ENCODE measurements at regions not wholly inside any gene's neighbourhood (a gene's known extent, or its start where the extent isn't known, plus 50 kb on each side); places are given as distances from the start of the nearest gene placed in this dataset.

GRCh38 chr15:29889542-29890329 lies 67.5 kb upstream of the TJP1 start:
- peak; percentile 55 for ATAC-seq
- H3K4me1 Mint-ChIP-seq, result peaks cover 4% of the 10 kb centered on the region
- intact Hi-C loops (cut with DNase I, micrococcal nuclease), result no loop called here

GRCh38 chr15:29888646-29889045 lies 66.4 kb upstream of the TJP1 start:
- ChIA-PET POLR2A (no interaction called here), CTCF (no interaction called here)
- Mint-ChIP-seq H3K4me3 (no peak overlapping the region), H3K36me3 (ENCODE audit: low read depth) (no peaks in the 10 kb centered on the region), H3K27me3 (peaks cover 32% of the 10 kb centered on the region), H3K27ac (no peak overlapping the region), H3K4me1 (peaks cover 4% of the 10 kb centered on the region), H3K9me3 (ENCODE audit: low read depth) (no peaks in the 10 kb centered on the region)
- intact Hi-C loops (cut with DNase I, micrococcal nuclease), result no loop called here
- ATAC-seq (no peak), DNase-seq (no peak)

More at GRCh38 chr15:29889542-29890329, 67.5 kb upstream of the TJP1 start:
- ChIA-PET POLR2A (no interaction called here), CTCF (no interaction called here)
- Mint-ChIP-seq H3K36me3 (ENCODE audit: low read depth) (no peaks in the 10 kb centered on the region), H3K27me3 (peaks cover 26% of the 10 kb centered on the region), H3K4me3 (no peak overlapping the region), H3K9me3 (ENCODE audit: low read depth) (no peaks in the 10 kb centered on the region), H3K27ac (no peak overlapping the region)
- no peak for DNase-seq

- POLR2A ChIA-PET, result no interaction called here
- Mint-ChIP-seq H3K4me1 (peaks cover 4% of the 10 kb centered on the region), H3K27ac (no peak overlapping the region), H3K9me3 (ENCODE audit: low read depth) (no peaks in the 10 kb centered on the region), H3K4me3 (no peak overlapping the region), H3K36me3 (ENCODE audit: low read depth) (no peaks in the 10 kb centered on the region), H3K27me3 (peaks cover 31% of the 10 kb centered on the region)
- DNase-seq (no peak), ATAC-seq (no peak)
- CTCF ChIA-PET, result no interaction called here
- intact Hi-C loops (cut with DNase I, micrococcal nuclease), result no loop called here
These were observed 65.5 kb upstream of the TJP1 start for GRCh38 chr15:29887721-29888120.

GRCh38 chr15:29885183-29885582 lies 62.9 kb upstream of the TJP1 start:
- POLR2A ChIA-PET, result no interaction called here
- H3K27ac Mint-ChIP-seq, result no peak overlapping the region
- H3K4me3 Mint-ChIP-seq, result no peak overlapping the region
- CTCF ChIA-PET, result no interaction called here
- DNase-seq (no peak), ATAC-seq (no peak)
- peaks cover 4% of the 10 kb centered on the region for H3K4me1 Mint-ChIP-seq
- intact Hi-C loops (cut with DNase I, micrococcal nuclease), result no loop called here
- H3K36me3 Mint-ChIP-seq (ENCODE audit: low read depth), result no peaks in the 10 kb centered on the region
- H3K9me3 Mint-ChIP-seq (ENCODE audit: low read depth), result no peaks in the 10 kb centered on the region
- H3K27me3 Mint-ChIP-seq, result peaks cover 44% of the 10 kb centered on the region

GRCh38 chr15:29883126-29883525 lies 60.9 kb upstream of the TJP1 start:
- H3K27me3 Mint-ChIP-seq, result peaks cover 38% of the 10 kb centered on the region

GRCh38 chr15:29880886-29881285 lies 58.6 kb upstream of the TJP1 start:
- Mint-ChIP-seq H3K9me3 (ENCODE audit: low read depth) (no peaks in the 10 kb centered on the region), H3K4me1 (no peaks in the 10 kb centered on the region), H3K27ac (no peak overlapping the region), H3K36me3 (ENCODE audit: low read depth) (no peaks in the 10 kb centered on the region), H3K27me3 (peaks cover 38% of the 10 kb centered on the region), H3K4me3 (no peak overlapping the region)
- ATAC-seq (no peak), DNase-seq (no peak)
- intact Hi-C loops (cut with DNase I, micrococcal nuclease), result no loop called here
- ChIA-PET CTCF (no interaction called here), POLR2A (no interaction called here)

More at GRCh38 chr15:29883126-29883525, 60.9 kb upstream of the TJP1 start:
- no peak for ATAC-seq
- H3K36me3 Mint-ChIP-seq (ENCODE audit: low read depth), result no peaks in the 10 kb centered on the region
- DNase-seq, result no peak
- H3K9me3 Mint-ChIP-seq (ENCODE audit: low read depth), result no peaks in the 10 kb centered on the region
- intact Hi-C loops (cut with DNase I, micrococcal nuclease), result no loop called here
- H3K4me1 Mint-ChIP-seq, result no peaks in the 10 kb centered on the region
- H3K4me3 Mint-ChIP-seq, result no peak overlapping the region
- CTCF ChIA-PET, result no interaction called here
- no peak overlapping the region for H3K27ac Mint-ChIP-seq
- POLR2A ChIA-PET, result no interaction called here

- H3K27me3 Mint-ChIP-seq, result peaks cover 36% of the 10 kb centered on the region
- ATAC-seq, result no peak
- no peaks in the 10 kb centered on the region for H3K9me3 Mint-ChIP-seq (ENCODE audit: low read depth)
- H3K27ac Mint-ChIP-seq, result no peak overlapping the region
- no peaks in the 10 kb centered on the region for H3K36me3 Mint-ChIP-seq (ENCODE audit: low read depth)
- no peak overlapping the region for H3K4me3 Mint-ChIP-seq
- no peaks in the 10 kb centered on the region for H3K4me1 Mint-ChIP-seq
- intact Hi-C loops (cut with DNase I, micrococcal nuclease), result no loop called here
- CTCF ChIA-PET, result no interaction called here
- DNase-seq, result no peak
- POLR2A ChIA-PET, result no interaction called here
These were observed 58.1 kb upstream of the TJP1 start for GRCh38 chr15:29880341-29880740.

GRCh38 chr15:29874977-29875376 lies 52.7 kb upstream of the TJP1 start:
- Mint-ChIP-seq H3K36me3 (ENCODE audit: low read depth) (no peaks in the 10 kb centered on the region), H3K27me3 (peaks cover 12% of the 10 kb centered on the region), H3K4me1 (no peaks in the 10 kb centered on the region), H3K9me3 (ENCODE audit: low read depth) (no peaks in the 10 kb centered on the region), H3K4me3 (no peak overlapping the region), H3K27ac (no peak overlapping the region)
- ATAC-seq (no peak), DNase-seq (no peak)
- CTCF ChIA-PET, result no interaction called here
- intact Hi-C loops (cut with DNase I, micrococcal nuclease), result no loop called here
- POLR2A ChIA-PET, result no interaction called here

- no peaks in the 10 kb centered on the region for H3K36me3 Mint-ChIP-seq (ENCODE audit: low read depth)
- no peak overlapping the region for H3K27ac Mint-ChIP-seq
- peaks cover 16% of the 10 kb centered on the region for H3K27me3 Mint-ChIP-seq
- ATAC-seq (no peak), DNase-seq (no peak)
- POLR2A ChIA-PET, result no interaction called here
- H3K4me3 Mint-ChIP-seq, result no peak overlapping the region
- H3K4me1 Mint-ChIP-seq, result no peaks in the 10 kb centered on the region
- CTCF ChIA-PET, result interaction anchor here (1.0 kb wide), 1 partner anchor 200 kb away, joined by 3 read pairs; no protein-coding TSS in a partner anchor
- intact Hi-C loops (cut with DNase I, micrococcal nuclease), result no loop called here
- no peaks in the 10 kb centered on the region for H3K9me3 Mint-ChIP-seq (ENCODE audit: low read depth)
These were observed 51.7 kb upstream of the TJP1 start for GRCh38 chr15:29873947-29874411.

GRCh38 chr15:29873264-29873663 lies 51.0 kb upstream of the TJP1 start:
- H3K36me3 Mint-ChIP-seq (ENCODE audit: low read depth), result no peaks in the 10 kb centered on the region
- ATAC-seq (no peak), DNase-seq (no peak)
- POLR2A ChIA-PET, result no interaction called here
- peaks cover 19% of the 10 kb centered on the region for H3K27me3 Mint-ChIP-seq
- H3K27ac Mint-ChIP-seq, result no peak overlapping the region
- intact Hi-C loops (cut with DNase I, micrococcal nuclease), result no loop called here
- no peaks in the 10 kb centered on the region for H3K9me3 Mint-ChIP-seq (ENCODE audit: low read depth)
- CTCF ChIA-PET, result no interaction called here
- no peaks in the 10 kb centered on the region for H3K4me1 Mint-ChIP-seq
- no peak overlapping the region for H3K4me3 Mint-ChIP-seq

- intact Hi-C loops (cut with DNase I, micrococcal nuclease), result no loop called here
- no peaks in the 10 kb centered on the region for H3K4me1 Mint-ChIP-seq
- H3K9me3 Mint-ChIP-seq (ENCODE audit: low read depth), result no peaks in the 10 kb centered on the region
- POLR2A ChIA-PET, result no interaction called here
- H3K36me3 Mint-ChIP-seq (ENCODE audit: low read depth), result no peaks in the 10 kb centered on the region
- CTCF ChIA-PET, result no interaction called here
- DNase-seq, result no peak
- no peak for ATAC-seq
- peaks cover 19% of the 10 kb centered on the region for H3K27me3 Mint-ChIP-seq
- no peak overlapping the region for H3K27ac Mint-ChIP-seq
- H3K4me3 Mint-ChIP-seq, result no peak overlapping the region
These were observed 50.4 kb upstream of the TJP1 start for GRCh38 chr15:29872716-29873115.

All from activated CD4-positive, alpha-beta T cell treated with anti-CD3 and anti-CD28 coated beads for 36 hours (primary cell).